HEK293 (cell line): ENCODE measurements at regions not wholly inside any gene's neighbourhood (a gene's known extent, or its start where the extent isn't known, plus 50 kb on each side); places are given as distances from the start of the nearest gene placed in this dataset.

Experiments
- CTCF ChIA-PET: fragments of 350-600 bp; formaldehyde crosslinking; extraction: SDS; loops from one replicate; lab custom pipeline; 2021; ENCODE audit warnings: antibody characterized with exemption; lab: Yijun Ruan, JAX
- POLR2A ChIA-PET: fragments of 300-600 bp; formaldehyde crosslinking; extraction: SDS; loops from one replicate; lab custom pipeline; 2020; ENCODE audit warnings: antibody characterized with exemption, inconsistent platforms; lab: Yijun Ruan, JAX
- H3K27ac ChIP-seq: fragments of 200-500 bp; sonication (Bioruptor generic); 2 replicates; pipeline ENCODE4 v1.5.1; 2014; ENCODE audit warnings: low read depth, low read length, control low read depth, inconsistent platforms; ENCODE audit errors: extremely low read depth
- H3K36me3 ChIP-seq, 2 experiments: fragments of 200-500 bp in 1 of 2; sonication (Bioruptor generic) in 1 of 2; 1 replicate in 1 of 2; 2 replicates in 1 of 2; pipeline ENCODE4 v1.5.1; 2014 to 2017; ENCODE audit warnings: inconsistent platforms in 2 of 2, low read length in 2 of 2; ENCODE audit not compliant: control insufficient read depth in 2 of 2, insufficient read depth in 1 of 2
- H3K4me1 ChIP-seq: fragments of 200-500 bp; sonication (Bioruptor generic); 2 replicates; pipeline ENCODE4 v1.5.1; 2014; ENCODE audit warnings: mild to moderate bottlenecking, low read length, inconsistent platforms; ENCODE audit not compliant: control insufficient read depth, insufficient read depth
- H3K4me3 ChIP-seq: 2 replicates; pipeline ENCODE4 v1.5.1; 2011; ENCODE audit warnings: low read depth, mild to moderate bottlenecking, control low read depth, low read length, moderate library complexity
- H3K9me3 ChIP-seq: fragments of 200-500 bp; sonication (Bioruptor generic); 2 replicates; pipeline ENCODE4 v1.5.1; 2014; ENCODE audit warnings: low read depth, low read length, inconsistent platforms; ENCODE audit not compliant: control insufficient read depth, insufficient read depth
- BCL11A ChIP-seq: fragments of 450-650 bp; formaldehyde crosslinking; IDR thresholded peaks from 2 replicates; pipeline ENCODE4 v1.5.1; 2016; ENCODE audit warnings: low read depth, missing biosample characterization, missing genetic modification characterization
- KLF16 ChIP-seq: fragments of 450-650 bp; formaldehyde crosslinking; IDR thresholded peaks from 2 replicates; pipeline ENCODE4 v1.5.1; 2017; ENCODE audit warnings: missing biosample characterization, missing genetic modification characterization
- REPIN1 ChIP-seq: fragments of 450-650 bp; formaldehyde crosslinking; IDR thresholded peaks from 2 replicates; pipeline ENCODE4 v1.5.1; 2017; ENCODE audit warnings: missing biosample characterization, missing genetic modification characterization, low read depth
- ZNF148 ChIP-seq: fragments of 450-650 bp; formaldehyde crosslinking; IDR thresholded peaks from 2 replicates; pipeline ENCODE4 v1.5.0; 2017; ENCODE audit warnings: missing biosample characterization, missing genetic modification characterization, borderline replicate concordance
- ZNF16 ChIP-seq: fragments of 450-650 bp; formaldehyde crosslinking; IDR thresholded peaks from 2 replicates; pipeline ENCODE4 v1.5.1; 2016; ENCODE audit warnings: low read depth, missing biosample characterization, missing genetic modification characterization
- ZNF280C ChIP-seq: fragments of 450-650 bp; formaldehyde crosslinking; IDR thresholded peaks from 2 replicates; pipeline ENCODE4 v1.5.1; 2016; ENCODE audit warnings: missing biosample characterization, missing genetic modification characterization
- ZNF311 ChIP-seq: fragments of 450-650 bp; formaldehyde crosslinking; IDR thresholded peaks from 2 replicates; pipeline ENCODE4 v1.5.1; 2017; ENCODE audit warnings: missing biosample characterization, missing genetic modification characterization, borderline replicate concordance
- ZNF335 ChIP-seq: fragments of 450-650 bp; formaldehyde crosslinking; conservative IDR thresholded peaks from 2 replicates; pipeline ENCODE4 v1.5.1; 2016; ENCODE audit warnings: missing biosample characterization, missing genetic modification characterization
- ZNF654 ChIP-seq: fragments of 450-650 bp; formaldehyde crosslinking; IDR thresholded peaks from 2 replicates; pipeline ENCODE4 v1.5.1; 2016; ENCODE audit warnings: low read depth, missing biosample characterization, missing genetic modification characterization
- TF ChIP-seq, protein P1 (sequence below): fragments of 450-650 bp; IDR thresholded peaks from 2 replicates; pipeline ENCODE4 v1.5.1; 2018; ENCODE audit warnings: missing biosample characterization, mild to moderate bottlenecking, missing genetic modification characterization
- TF ChIP-seq, protein P2 (sequence below): fragments of 450-650 bp; formaldehyde crosslinking; IDR thresholded peaks from 2 replicates; pipeline ENCODE4 v1.5.1; 2016; ENCODE audit warnings: missing biosample characterization, missing genetic modification characterization
- TF ChIP-seq, protein P3 (sequence below): fragments of 450-650 bp; formaldehyde crosslinking; IDR thresholded peaks from 2 replicates; pipeline ENCODE4 v1.5.1; 2016; ENCODE audit warnings: missing biosample characterization, missing genetic modification characterization, borderline replicate concordance

- TF ChIP-seq, protein P1, sequence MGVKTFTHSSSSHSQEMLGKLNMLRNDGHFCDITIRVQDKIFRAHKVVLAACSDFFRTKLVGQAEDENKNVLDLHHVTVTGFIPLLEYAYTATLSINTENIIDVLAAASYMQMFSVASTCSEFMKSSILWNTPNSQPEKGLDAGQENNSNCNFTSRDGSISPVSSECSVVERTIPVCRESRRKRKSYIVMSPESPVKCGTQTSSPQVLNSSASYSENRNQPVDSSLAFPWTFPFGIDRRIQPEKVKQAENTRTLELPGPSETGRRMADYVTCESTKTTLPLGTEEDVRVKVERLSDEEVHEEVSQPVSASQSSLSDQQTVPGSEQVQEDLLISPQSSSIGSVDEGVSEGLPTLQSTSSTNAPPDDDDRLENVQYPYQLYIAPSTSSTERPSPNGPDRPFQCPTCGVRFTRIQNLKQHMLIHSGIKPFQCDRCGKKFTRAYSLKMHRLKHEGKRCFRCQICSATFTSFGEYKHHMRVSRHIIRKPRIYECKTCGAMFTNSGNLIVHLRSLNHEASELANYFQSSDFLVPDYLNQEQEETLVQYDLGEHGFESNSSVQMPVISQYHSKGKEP (tag by site-specific recombination): no peak
- TF ChIP-seq ZNF335 (tag by site-specific recombination) (no peak), ZNF16 (tag by site-specific recombination) (no peak)
- TF ChIP-seq, protein P2, sequence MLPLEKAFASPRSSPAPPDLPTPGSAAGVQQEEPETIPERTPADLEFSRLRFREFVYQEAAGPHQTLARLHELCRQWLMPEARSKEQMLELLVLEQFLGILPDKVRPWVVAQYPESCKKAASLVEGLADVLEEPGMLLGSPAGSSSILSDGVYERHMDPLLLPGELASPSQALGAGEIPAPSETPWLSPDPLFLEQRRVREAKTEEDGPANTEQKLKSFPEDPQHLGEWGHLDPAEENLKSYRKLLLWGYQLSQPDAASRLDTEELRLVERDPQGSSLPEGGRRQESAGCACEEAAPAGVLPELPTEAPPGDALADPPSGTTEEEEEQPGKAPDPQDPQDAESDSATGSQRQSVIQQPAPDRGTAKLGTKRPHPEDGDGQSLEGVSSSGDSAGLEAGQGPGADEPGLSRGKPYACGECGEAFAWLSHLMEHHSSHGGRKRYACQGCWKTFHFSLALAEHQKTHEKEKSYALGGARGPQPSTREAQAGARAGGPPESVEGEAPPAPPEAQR (tag by site-specific recombination): no peak
- TF ChIP-seq, protein P3, sequence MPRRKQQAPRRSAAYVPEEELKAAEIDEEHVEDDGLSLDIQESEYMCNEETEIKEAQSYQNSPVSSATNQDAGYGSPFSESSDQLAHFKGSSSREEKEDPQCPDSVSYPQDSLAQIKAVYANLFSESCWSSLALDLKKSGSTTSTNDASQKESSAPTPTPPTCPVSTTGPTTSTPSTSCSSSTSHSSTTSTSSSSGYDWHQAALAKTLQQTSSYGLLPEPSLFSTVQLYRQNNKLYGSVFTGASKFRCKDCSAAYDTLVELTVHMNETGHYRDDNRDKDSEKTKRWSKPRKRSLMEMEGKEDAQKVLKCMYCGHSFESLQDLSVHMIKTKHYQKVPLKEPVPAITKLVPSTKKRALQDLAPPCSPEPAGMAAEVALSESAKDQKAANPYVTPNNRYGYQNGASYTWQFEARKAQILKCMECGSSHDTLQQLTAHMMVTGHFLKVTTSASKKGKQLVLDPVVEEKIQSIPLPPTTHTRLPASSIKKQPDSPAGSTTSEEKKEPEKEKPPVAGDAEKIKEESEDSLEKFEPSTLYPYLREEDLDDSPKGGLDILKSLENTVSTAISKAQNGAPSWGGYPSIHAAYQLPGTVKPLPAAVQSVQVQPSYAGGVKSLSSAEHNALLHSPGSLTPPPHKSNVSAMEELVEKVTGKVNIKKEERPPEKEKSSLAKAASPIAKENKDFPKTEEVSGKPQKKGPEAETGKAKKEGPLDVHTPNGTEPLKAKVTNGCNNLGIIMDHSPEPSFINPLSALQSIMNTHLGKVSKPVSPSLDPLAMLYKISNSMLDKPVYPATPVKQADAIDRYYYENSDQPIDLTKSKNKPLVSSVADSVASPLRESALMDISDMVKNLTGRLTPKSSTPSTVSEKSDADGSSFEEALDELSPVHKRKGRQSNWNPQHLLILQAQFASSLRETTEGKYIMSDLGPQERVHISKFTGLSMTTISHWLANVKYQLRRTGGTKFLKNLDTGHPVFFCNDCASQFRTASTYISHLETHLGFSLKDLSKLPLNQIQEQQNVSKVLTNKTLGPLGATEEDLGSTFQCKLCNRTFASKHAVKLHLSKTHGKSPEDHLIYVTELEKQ (tag by site-specific recombination): no peak
- POLR2A ChIA-PET: no interaction called here
- CTCF ChIA-PET: no interaction called here
- Histone ChIP-seq H3K4me3 (no peak overlapping the region), H3K4me1 (no peaks in the 10 kb centered on the region), H3K36me3 (no peaks in the 10 kb centered on the region), H3K9me3 (no peaks in the 10 kb centered on the region), H3K27ac (no peak overlapping the region)
Measured at GRCh38 chr11:76267556-76267955, 61.3 kb upstream of the WNT11 start.

- no peak overlapping the region for H3K27ac ChIP-seq
- CTCF ChIA-PET: interaction anchor here (0.6 kb wide), 1 partner anchor 91 kb away, joined by 4 read pairs; no protein-coding TSS in a partner anchor
Measured at GRCh38 chr11:76266286-76267100, 60.2 kb upstream of the WNT11 start.

GRCh38 chr11:76265771-76266241, 59.5 kb upstream of the WNT11 start:
- POLR2A ChIA-PET: no interaction called here
- CTCF ChIA-PET: interaction anchor here (0.6 to 1.1 kb wide), 2 partner anchors 10 to 1124 kb away, joined by 3 to 5 read pairs; no protein-coding TSS in a partner anchor

More at GRCh38 chr11:76266286-76267100, 60.2 kb upstream of the WNT11 start:
- no peak for TF ChIP-seq ZNF654 (tag by site-specific recombination)
- POLR2A ChIA-PET: no interaction called here
- Histone ChIP-seq H3K36me3 (no peaks in the 10 kb centered on the region), H3K4me1 (no peaks in the 10 kb centered on the region), H3K9me3 (no peaks in the 10 kb centered on the region), H3K4me3 (no peak overlapping the region)

More at GRCh38 chr11:76265771-76266241, 59.5 kb upstream of the WNT11 start:
- TF ChIP-seq KLF16 (no peak), ZNF280C (tag by site-specific recombination) (no peak), BCL11A (no peak), ZNF311 (tag by site-specific recombination) (no peak), REPIN1 (tag by site-specific recombination) (no peak), ZNF148 (no peak)
- Histone ChIP-seq H3K9me3 (no peaks in the 10 kb centered on the region), H3K36me3 (no peaks in the 10 kb centered on the region), H3K4me3 (no peak overlapping the region), H3K27ac (no peak overlapping the region), H3K4me1 (no peaks in the 10 kb centered on the region)
